Right lung (tissue), 2 donors: ENCODE measurements at regions not wholly inside any gene's neighbourhood (a gene's known extent, or its start where the extent isn't known, plus 50 kb on each side); places are given as distances from the start of the nearest gene placed in this dataset.

ENCODE experiments used
- DNase-seq, 2 donors: peaks; one replicate each; pipeline ENCODE4 v3.0.0-alpha.2; 2013

DNA sequence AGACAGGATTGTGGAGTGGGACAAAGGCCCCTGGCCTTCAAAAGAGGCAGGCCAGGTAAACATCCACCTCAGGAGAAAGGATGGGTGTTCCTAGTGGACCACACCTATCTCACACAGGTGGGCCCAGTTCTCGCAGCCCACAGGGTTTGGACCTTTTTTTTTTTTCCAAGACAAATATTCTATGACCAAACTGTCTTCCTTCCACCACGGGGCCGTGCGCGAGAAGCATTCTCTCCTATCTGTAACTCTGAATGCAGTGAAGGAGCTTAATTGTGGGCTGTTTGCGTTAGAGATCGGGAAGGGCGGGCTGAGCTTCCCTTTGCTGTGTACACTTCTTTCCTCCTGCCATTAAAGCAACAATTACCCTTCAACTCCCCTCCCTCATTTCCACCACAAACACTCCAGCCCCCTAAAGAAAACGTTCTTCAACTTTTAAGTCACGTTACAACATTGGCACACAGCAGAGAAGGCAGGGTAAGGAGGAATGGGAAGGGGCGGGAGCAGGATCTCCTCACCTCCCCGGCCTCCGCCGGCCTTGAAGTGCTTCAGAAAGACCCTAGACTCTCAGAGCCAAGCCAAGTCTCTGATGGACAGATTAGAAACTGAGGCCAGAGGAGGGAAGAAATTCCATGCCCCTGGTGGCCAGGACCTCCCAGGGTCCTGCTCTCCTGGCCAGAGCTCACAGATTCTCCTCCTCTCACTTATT, 238.4 kb downstream of the BUD13 start:
- no peak for DNase-seq

DNA sequence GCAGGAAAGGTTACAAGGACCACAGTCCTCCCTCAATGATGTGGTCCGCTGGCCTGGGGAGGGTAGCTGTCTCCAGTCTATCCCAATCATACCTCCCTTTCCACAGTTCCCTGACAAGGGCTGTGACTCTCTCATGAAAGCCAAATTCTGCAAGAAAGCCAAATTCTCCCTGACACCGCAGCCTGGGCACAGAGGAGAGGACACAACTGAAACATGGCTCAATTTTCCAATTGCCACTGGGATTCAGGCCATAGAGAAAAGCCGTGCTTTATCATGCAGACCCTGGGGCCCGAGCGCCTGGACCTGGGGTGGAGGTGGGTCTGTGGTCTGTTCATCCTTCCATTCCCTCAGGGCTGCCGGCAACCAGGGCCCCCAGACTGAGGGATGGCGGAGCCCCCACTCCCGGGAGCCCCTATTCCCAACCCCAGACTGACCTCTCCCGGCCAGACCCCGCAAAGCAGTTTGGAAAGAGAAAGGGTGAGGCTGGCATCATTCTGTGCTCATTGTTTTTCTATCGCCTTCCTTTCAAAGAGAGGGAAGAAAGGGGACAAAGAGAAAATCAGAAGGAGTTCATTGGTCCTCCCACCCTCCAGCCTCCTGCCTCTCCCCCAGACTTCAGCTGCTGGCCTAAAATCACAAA, 239.5 kb downstream of the BUD13 start:
- no peak for DNase-seq

DNA sequence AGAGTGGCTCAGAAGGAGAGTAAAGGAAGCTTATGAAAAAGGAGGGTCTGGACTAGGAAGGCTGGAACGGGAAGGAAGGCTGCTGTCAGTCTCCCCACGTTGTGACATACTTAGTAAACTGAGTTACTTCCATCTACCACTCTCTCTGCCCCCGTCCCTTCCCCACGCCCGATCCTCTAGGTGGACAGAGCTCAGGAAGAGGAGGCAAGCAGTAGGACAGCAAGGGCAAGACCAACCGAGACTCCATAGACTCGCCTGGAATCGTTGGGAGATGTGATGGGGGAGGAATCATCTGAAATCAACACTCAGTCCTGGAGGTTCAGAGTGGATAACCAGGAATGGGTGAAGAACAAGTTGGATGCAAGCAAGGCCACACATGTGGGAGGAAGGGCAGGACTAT, 240.7 kb downstream of the BUD13 start:
- DNase-seq: no peak

DNA sequence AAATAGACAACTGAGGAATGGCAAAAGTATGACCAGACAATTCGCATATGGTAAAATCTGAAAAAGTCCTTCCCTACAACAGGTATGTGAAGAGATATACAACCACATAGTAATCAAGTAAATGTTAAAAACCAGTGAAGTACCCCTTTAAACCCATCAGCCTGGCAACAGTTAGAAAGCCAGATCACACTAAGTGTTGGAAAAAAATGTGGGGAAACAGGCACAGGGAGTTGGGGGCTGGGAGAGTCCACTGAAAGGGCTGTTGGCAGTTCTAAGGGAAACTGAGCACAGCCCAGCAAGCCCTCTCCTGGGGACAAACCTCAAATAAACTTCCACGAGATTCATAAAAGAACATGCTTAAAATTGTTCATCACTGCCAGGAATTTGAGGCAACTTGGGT, 242.1 kb downstream of the BUD13 start:
- no peak for DNase-seq

DNA sequence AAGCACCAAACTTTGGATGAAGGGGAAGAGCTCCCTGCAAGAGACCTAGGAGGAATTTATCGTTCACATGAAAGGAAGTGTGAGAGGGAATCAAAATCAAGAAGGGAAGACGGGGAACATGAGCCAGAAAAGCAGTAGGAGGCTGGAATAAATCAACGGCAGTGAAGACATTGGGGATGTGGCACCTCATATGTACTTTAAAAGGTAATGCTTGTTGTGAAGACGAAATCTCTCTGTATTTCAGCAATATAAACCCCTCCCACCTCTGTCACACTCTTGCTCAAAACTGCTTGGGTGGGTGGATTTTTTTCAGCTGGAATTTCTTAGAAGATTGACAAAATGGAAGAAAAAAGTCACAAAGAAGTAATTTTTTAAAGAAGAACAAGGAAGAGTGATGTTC, 243.5 kb downstream of the BUD13 start:
- DNase-seq: no peak

DNA sequence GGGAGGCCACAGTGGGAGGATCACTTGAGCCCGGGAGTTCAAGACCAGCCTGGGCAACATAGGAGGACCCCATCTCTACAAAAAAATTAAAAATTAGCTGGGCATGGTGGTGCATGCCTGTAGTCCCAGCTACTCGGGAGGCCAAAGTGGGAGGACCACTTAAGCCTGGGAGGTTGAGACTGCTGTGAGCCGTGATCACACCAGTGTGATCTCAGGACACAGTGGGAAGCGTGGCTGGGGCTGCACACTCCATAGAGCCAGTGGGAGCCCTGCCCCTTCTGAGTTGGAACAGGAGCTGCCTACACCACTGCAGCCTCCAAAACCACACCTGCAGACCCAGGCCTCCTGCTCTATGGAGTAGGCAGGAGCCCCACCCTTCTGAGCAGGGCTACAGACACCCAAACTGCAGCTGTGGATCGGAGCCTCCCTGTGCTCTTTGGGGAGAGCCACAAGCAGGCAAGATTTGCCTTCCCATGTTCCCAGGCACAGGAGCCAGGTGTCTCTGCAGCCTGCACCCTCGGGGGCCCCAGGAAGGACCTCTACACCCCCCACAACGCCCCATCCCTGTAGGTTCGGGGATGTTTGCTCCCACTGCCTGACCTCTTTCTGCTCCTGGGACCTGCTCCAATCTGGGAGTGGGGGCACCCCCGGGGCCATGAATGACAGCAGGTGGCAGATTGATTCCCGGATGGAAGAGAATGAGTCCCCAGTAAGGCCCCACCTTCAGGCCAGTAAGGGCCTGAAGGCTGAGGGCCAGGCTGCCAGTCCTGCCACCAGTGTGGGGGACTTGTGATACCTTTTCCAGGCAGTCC, 245.4 kb downstream of the BUD13 start:
- no peak for DNase-seq

DNA sequence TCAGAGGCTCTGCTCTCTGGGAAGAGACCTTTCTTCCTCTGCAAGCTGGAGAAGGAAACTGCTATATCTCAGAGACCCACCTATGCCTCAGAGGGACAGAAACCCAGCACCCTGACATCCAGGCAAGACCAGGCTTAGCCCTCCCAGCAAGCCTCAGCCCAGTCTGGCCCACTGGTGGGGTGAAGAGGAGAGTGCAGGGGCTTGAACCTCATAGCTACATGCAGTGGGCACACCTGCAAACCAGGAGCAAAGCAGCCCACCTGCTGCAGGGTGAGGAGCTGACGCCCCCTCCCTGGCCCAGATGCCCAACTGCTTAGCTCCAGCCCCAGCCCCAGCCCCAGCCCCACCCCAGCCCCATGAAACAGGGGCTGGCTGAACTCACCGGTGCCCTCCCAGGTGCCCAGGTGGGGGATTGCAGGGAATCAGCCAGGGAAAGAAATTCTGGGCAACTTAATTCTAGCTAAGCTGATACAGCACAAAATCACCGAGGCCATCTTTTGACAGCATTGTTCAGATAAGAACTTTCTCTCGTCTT, 246.8 kb downstream of the BUD13 start:
- no peak for DNase-seq

DNA sequence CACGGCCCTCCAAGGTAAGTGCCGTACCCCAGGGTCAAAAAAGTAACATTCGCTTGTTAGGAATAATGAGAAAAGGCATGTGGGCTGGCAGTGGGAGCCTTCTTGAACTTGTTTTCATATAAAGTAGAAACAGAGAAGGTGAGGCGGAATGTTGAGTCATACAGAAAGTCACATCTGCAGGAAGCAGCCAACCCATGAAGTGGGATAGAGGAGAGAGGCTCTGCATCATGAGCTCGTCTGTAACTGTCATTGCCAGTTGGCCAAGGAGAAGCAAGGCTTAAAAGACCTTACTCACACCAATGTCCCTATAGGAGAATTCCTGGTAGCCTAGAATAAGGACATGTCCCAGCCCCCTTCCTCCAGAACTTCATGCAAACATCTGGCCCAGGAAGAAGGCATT, 253.3 kb downstream of the BUD13 start:
- no peak for DNase-seq

DNA sequence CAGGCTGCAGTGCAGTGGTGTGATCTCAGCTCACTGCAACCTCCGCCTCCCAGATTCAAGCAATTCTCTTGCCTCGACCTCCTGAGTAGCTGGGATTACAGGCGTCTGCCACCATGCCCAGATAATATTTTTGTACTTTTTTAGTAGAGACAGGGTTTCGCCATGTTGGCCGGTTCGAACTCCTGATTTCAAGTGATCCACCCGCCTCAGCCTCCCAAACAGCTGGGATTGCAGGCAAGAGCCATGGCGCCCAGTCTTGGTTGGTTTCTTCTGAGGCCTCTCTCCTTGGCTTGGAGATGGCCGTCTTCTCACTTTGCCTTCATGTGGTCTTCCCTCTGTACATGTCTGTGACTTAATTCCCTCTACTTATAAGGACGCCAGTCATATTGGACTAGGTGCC, 254.6 kb downstream of the BUD13 start:
- DNase-seq: no peak

DNA sequence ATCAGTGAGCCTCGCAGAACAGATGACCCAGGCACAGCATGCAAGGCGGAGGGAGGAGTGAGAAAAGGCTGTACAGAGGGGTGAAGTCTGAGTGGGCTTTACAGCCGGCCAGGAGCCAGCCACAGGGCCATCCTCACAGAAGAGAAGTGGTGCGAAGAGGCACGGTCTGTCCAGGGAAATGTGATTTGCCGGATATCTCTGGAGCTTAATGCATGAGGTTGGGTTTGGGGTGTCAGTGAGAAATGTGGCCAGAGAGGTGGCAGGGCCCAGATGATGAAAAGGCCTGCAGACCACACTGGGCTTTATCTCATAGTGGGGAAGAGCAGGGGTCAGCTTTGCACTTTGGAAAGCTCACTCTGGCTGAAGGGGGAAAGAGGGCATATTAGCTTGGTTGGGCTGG, 255.2 kb downstream of the BUD13 start:
- DNase-seq: no peak

DNA sequence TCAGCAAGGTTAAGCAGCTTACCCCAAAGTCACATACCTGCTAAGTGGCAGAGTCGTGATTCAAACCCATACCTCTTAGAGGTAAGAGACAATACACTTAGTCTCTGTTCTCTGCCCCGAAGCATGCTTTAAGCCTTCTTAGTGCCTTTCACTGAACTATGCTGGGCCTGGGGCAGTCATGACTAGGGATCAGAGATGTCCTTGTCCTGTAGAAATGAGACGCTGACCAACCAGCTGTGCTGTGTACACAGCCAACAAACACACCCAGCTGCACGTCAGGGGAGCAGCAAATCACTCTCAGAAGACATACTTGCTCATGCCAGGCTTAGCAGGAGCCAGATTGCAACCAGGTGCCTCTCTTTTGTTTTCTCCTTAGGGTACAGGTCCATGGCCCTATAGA, 255.7 kb downstream of the BUD13 start:
- no peak for DNase-seq

DNA sequence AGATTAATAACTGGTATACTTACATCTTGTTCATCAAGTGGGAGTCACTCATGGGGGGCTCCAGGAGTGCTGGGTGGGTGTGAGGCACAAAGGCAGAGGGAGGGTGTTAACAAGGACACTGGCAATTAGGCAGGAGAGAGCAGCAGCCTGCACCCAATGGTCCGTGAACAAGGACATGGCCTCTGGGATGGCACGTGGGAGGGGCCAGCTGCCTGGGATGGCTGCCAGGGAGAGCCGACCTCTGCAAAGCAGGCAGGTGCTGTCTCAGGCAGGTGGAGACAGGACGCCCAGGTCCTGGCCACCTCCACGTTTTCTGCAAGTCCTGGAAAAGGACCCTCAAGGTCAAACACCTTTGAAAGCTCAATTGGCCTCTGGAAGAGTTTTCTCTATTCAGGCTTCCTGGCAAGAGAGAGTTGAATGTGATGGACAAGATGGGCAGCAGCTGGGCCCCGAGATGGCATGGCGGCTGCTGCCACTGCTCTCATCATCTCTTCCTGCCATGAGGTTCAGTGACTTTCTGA, 257.1 kb downstream of the BUD13 start:
- no peak for DNase-seq

DNA sequence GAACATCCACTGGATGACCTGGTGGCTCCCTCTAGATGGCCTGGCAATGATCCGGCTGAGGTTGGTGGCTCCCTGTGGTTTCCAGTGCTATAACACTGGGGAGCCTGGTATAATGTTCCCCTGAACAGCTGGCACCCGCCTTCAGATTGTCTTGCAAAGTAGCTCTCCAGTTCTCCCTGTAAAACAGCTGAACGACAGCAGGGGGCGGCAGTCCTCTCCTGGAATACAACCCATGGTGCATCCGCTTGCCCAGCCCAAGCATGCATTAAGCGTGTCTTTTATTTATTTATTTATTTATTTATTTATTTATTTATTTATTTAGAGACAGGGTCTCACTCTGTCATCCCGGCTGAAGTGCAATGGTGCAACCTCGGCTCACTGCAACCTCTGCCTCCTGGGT, 258.9 kb downstream of the BUD13 start:
- DNase-seq: no peak

DNA sequence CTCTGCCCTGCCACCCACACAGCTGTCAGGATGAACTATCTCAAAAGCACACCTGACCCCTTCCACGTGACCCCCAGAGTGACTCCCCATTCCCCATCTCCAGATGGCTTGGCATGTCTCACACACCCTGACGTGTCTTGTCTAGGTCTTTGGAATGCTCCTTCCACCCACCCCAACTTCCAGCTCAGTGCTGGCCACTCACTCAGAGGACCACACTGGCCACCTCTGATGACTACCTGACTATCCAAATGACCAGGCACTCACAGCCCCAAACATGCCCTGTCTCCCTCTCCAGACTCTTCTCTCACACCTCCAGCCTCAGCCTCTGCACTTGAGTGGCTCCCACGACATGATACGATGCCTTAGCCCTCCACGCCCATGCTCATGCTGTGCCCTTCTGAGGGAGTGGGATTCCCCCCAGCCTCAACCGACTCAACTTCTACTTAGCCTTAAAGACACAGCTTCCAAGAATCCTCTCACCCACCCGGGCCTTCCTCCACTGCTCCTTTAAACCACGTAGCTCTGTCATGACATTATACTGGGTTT, 259.4 kb downstream of the BUD13 start:
- no peak for DNase-seq

DNA sequence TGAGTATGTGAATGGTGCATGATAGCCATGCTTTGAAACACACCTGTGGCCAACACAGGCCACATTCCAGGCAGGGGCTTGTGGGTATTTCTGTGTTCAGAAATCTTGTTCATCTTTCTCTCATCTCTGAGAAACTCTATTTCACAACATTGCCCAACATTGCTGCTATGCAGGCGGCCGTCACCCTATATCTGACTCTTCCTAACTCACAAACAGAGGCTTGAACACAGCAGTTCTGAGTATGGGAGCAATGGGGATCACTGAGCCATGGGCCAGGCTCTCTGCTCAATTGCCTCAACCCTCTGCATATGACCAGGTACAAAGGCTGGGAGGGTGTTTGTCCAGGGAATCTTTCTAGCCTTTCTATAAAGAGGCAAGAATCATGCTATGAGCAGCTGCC, 259.9 kb downstream of the BUD13 start:
- DNase-seq: no peak

DNA sequence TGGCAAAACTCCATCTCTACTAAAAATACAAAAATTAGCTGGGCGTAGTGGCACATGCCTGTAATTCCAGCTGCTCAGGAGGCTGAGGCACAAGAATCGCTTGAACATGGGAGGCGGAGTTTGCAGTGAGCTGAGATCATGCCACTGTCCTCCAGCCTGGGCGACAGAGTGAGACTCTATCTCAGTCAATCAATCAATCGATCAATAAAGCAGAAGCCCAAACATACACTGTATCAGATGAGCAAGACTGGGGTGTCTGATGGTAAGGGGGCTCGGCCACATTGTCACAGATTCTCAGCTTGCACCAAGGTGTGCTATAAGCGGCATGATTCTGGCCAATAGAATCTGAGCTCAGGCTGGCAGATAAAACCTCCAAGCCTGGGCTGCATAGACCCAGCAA, 261.1 kb downstream of the BUD13 start:
- no peak for DNase-seq

DNA sequence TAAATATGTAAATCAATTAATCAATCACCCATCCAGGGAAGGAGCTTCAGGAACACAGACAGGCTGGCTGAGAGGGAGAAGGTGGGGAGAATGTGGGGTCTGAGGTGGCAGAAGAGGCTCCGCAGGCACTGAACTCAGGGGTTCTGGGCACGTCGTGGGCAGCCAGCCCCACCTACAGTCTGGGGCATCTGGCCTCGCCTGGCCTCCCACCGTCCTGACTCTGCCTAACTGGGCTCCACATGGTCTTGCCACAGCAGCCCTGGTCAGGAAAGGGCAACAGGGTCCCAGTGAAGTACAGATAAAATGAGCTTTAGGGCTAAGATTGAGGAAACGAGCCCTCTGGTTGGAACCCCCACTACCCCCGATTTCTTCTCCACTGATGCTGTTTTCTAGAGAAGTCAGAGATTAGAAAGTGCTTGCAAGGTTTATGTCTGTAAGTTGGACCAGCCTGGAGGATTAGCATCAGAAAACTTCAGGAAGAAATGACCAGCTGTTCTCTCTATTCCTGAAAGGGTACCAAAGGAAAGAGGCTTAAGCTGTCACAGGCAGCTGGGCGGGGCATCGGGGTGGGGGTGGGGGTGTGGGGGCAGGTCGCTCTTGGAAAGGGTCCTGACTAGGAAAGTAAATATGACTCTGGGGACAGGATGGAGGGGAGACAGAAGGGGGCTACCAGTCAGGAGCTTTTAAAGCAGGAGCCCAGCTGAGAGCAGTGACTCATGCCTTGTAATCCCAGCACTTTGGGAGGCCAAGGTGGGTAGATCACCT, 261.7 kb downstream of the BUD13 start:
- DNase-seq: no peak

DNA sequence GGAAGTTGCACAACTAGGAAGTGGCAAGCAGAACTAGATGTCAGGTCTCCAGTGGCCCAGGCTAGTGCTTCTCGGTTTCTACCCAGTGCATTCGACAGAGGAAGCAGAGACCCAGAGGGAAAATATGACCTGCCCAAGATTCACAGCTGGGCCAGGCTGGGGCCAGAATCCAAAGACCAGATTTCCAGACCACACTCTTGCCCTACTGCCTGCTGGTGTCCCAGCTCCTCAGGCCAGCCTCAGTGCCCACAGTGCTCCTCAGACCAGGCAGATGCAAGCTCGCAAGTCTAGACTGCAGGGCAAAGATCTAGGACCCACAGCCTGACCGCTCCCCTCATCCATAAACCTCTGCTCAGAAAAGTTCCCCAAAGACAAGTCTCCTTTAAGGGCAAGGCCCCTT, 262.6 kb downstream of the BUD13 start:
- DNase-seq: no peak

DNA sequence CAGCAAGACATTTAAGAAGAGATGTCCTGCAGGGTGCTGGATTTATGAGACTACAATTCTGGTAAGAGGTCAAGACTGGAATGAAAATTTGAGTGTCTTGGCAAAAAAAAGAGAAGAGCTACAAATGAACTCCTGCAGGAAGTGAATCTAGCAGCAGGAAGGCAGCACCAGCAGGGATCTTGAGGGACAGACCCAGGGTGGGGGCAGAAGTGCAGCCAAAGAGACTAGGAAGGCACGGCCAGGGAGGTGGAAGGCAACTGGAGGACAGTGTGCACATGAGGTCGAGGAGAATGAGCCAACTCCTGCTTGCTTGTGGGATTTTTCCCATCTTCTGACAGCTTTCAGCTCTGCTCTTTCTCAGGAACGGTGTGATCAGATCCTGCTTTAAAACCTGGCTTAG, 263.2 kb downstream of the BUD13 start:
- DNase-seq: no peak

DNA sequence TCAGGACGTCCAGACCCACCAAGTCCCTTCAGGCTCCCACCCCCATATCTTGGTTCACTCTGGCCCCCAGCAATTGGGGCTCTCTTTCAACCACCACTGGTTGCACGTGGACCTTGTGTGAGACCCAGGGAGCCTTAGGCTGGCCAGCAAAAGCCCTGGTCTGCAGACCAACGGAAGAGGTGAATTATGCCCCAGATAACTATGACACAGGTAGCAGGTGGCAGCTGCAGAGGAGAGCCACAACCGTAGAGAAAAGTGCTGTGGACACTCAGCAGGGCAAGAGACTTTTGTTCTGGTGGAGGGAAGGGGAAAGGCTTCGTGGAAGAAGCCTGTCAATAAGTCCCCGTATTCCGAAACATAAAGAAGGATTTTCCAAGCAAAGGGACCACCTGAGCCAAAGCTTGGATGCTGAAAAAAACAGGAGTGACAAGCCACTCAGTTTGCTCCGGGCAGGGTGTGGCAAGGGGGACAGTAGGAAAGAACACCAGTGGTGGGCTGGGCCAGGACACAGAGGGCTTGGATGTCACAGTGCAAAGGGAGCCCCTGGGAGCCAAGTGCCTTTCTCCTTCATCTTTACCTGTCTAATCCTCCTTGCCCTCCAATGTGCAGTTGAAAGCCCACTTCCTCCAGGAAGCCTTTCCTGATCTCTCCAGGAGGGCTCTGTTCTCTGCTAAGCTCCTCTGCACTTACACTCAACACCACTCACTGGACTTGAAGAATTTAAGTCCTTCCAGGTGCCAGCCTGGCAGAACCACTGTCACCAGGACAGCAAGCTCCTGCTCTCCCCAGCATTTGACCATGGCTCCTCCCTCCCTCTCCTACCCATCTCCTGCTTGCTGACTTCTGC, 264.7 kb downstream of the BUD13 start:
- DNase-seq: no peak

DNA sequence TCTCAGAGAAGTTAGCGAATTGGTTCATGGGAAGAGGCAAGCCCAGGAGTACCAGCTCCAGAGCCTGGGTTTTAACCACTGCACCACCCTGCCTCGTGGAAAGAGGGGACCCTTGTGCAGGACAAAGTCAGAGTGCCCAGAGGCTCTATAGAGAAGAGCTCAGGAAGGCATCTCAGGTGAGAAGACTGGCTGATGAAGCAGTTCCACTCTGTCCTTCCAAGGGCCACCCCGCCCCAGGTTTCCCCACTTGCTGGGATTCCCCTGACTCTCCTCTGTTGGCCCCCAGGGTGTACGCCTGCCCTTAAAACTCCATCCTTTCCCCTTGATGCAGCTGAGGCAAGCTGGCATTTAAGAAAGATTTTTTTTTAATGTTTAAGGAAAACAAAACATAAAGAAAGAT, 265.8 kb downstream of the BUD13 start:
- no peak for DNase-seq
